ENCODE measurements at regions not wholly inside any gene's neighbourhood (a gene's known extent, or its start where the extent isn't known, plus 50 kb on each side); places are given as distances from the start of the nearest gene placed in this dataset.

DNA sequence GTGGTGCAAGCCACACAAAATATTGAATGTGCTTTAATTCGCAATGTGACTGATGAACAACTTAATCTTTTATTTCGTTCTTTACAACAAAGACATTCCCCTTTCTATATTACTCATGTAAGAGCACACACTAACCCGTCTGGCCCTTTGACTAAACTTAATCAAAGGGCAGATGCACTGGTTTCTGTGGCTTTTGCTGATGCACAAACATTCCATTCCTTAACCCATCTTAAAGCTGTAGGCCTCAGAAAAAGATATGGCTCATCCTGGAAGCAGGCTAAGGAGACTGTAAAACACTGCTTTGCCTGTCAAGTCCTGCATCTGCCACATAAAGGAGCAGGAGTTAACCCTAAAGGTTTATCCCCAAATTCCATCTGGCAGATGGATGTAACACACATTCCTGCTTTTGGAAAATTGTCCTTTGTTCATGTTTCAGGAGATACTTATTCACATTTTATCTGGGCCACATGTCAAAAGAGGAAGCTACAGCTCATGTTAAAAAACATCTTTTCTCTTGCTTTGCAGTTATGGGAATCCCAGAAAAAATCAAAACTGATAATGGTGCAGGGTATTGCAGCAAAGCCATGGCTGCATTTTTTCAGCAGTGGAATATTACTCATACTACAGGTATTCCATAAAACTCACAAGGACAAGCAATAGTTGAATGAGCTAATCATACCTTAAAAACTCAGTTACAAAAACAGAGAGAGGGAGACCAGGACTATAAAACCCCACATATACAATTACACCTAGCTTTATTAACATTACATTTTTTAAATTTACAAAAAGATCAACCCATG, 137.2 kb downstream of the AHSP start:
- Histone ChIP-seq H2AK5ac (ENCODE audit: low read depth, low read length) (no peak overlapping the region), H2AFZ (ENCODE audit: low read length) (no peak overlapping the region), H3K27ac (ENCODE audit: low read depth, low read length) (no peak overlapping the region), H3K27me3 (replicated peaks in 1 of 4; ENCODE audit: control insufficient read depth in 3 of 4, extremely low read depth in 1 of 4, insufficient read depth in 3 of 4, low read length in 3 of 4) (no peaks in the 10 kb centered on the region), H4K8ac (ENCODE audit: extremely low read depth, insufficient read depth, low read length) (no peak overlapping the region), H3K14ac (ENCODE audit: insufficient read length) (no peak overlapping the region), H2BK12ac (ENCODE audit: low read depth, low read length) (no peak overlapping the region), H3K18ac (ENCODE audit: extremely low read depth, low read length) (no peak overlapping the region), H4K5ac (ENCODE audit: insufficient read length, low read depth, low read length) (no peak overlapping the region), H3K4ac (replicated peaks; ENCODE audit: insufficient read length, low read depth, low read length) (no peak overlapping the region), H3K23me2 (ENCODE audit: low read depth, low read length) (no peaks in the 10 kb centered on the region), H3K4me1 (replicated peaks in 1 of 4; ENCODE audit: control insufficient read depth in 3 of 4, insufficient read depth in 4 of 4, low read length in 3 of 4) (no peaks in the 10 kb centered on the region), H3K4me2 (ENCODE audit: insufficient read depth in 1 of 2, low read depth in 2 of 2, low read length in 2 of 2) (no peak overlapping the region), H3K56ac (replicated peaks; ENCODE audit: insufficient read length, low read depth, low read length) (no peak overlapping the region), H4K91ac (replicated peaks; ENCODE audit: insufficient read length, low read length) (no peak overlapping the region), H2BK15ac (ENCODE audit: low read length) (no peak overlapping the region), H3K9me3 (ENCODE audit: insufficient read depth in 2 of 2, low read depth in 1 of 2, low read length in 1 of 2) (peaks cover 53 to 59% of the 10 kb centered on the region in 2 experiments), H2BK20ac (ENCODE audit: low read length) (no peak overlapping the region), H3K79me2 (ENCODE audit: control insufficient read depth in 1 of 2, insufficient read depth in 2 of 2, low read length in 2 of 2) (no peaks in the 10 kb centered on the region), H2BK120ac (replicated peaks; ENCODE audit: low read depth, low read length) (no peak overlapping the region), H4K20me1 (replicated peaks in 1 of 2; ENCODE audit: control insufficient read depth in 1 of 2, insufficient read depth in 2 of 2, low read length in 2 of 2) (no peaks in the 10 kb centered on the region), H3K4me3 (ENCODE audit: extremely low read depth in 1 of 4, insufficient read depth in 2 of 4, low read depth in 3 of 4, low read length in 4 of 4) (no peak overlapping the region), H3K36me3 (ENCODE audit: control insufficient read depth in 2 of 4, insufficient read depth in 4 of 4, low read length in 3 of 4) (no peaks in the 10 kb centered on the region), H3K79me1 (ENCODE audit: low read depth, low read length) (no peaks in the 10 kb centered on the region), H3K23ac (ENCODE audit: insufficient read length) (no peak overlapping the region), H2BK5ac (ENCODE audit: low read depth, low read length) (no peak overlapping the region), H3K9ac (replicated peaks in 1 of 4; ENCODE audit: extremely low read depth in 1 of 4, low read depth in 3 of 4, low read length in 3 of 4) (no peak overlapping the region)
- ChIA-PET CTCF (ENCODE audit: partially characterized antibody) (no interaction called here), POLR2A (ENCODE audit: partially characterized antibody) (no interaction called here)
- DNase-seq (ENCODE audit: low read depth in 1 of 2, low spot score in 2 of 2) (no peak), FAIRE-seq (no peak)
- 54% methylated on average over 3 of the region's 3 CpGs; no CpG with 5 or more reads in 1 of the 2 experiments for WGBS, 2 experiments (ENCODE audit: extremely low coverage in 1 of 2, insufficient coverage in 1 of 2, insufficient read length in 1 of 2, insufficient replicate concordance in 2 of 2, low coverage in 1 of 2, low lambda C conversion rate in 2 of 2, missing lambda C conversion rate in 1 of 2)
